H54 (cell line): ENCODE measurements at regions not wholly inside any gene's neighbourhood (a gene's known extent, or its start where the extent isn't known, plus 50 kb on each side); places are given as distances from the start of the nearest gene placed in this dataset.

Experiments used
- DNase-seq: peaks from one replicate; pipeline ENCODE4 v3.0.0; 2011; ENCODE audit warnings: low spot score, mixed read lengths; ENCODE audit not compliant: insufficient read length
- FAIRE-seq: peaks from 3 replicates; lab custom pipeline; 2011; peaks lifted over from hg19 to GRCh38; lab: Jason Lieb, UNC
- POLR2A ChIP-seq: IDR thresholded peaks from 2 replicates; pipeline ENCODE4 v1.6.1; 2011; ENCODE audit warnings: low read depth, mild to moderate bottlenecking, low read length

DNA sequence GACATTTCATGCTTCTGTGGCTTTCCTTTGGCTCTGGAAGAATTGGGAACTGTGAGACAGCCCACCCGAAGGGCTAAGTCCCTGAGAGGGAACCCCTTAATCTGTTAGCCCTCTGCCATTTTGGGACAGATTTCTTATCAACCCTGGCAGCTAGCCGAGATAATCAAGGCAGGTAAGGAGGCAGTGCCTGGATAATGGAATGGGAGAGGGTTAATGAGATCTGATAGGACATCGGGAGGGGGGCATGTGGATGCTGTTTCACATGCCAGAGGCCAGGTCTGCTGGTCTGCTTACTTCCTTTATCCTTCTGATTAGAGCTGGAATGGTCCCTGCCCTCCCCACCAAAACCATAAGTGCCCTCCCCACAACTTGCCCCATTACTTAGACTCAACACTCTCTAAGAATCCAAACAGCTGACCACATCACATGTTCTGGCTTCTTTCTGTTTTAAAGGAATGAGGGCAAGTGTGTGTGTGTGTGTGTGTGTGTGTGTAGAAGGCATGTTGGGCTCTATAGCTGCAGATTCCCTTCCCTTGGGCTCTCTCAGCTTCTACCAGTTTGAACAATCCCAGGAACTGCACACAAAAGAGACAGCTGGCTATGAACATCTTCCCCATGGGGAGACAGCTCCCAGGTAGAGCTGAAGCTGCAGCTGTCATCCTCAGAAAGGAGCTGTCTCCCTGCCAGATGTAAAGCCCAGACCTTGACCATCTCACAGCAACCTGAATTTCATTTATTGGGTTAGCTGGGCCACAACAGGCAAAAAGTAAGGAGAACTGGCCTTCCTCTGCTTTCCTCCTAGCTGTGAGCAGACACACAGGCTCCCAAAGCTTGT, 221.3 kb downstream of the PIK3R1 start:
- FAIRE-seq = no peak
- TF ChIP-seq POLR2A = no peak

GRCh38 chr5:68438876-68439275, 223.3 kb downstream of the PIK3R1 start:
- DNase-seq = no peak
- no peak for FAIRE-seq
- TF ChIP-seq POLR2A = no peak

More for the DNA sequence above, 221.3 kb downstream of the PIK3R1 start:
- no peak for DNase-seq

DNA sequence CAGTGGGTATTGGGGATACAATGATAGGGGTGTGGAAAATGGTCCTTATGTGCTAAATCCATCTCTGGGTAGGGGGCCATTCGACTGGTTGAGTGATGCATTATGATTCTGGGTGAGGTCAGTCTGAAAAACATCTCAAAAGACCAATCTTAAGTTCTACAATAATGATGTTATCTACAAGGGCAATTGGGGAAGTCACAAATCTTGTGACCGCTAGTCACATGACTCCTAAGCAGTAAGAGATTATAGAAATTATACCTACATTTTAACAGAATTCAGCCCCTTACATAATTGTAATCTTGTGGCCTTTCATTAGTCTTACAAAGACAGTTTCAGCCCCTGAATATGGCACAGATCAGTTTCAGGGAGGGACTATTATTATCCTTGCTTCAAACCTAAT, 224.7 kb downstream of the PIK3R1 start:
- no peak for TF ChIP-seq POLR2A
- FAIRE-seq (no peak), DNase-seq (no peak)

GRCh38 chr5:68440651-68441050, 225.1 kb downstream of the PIK3R1 start:
- DNase-seq (no peak), FAIRE-seq (no peak)
- no peak for TF ChIP-seq POLR2A

- no peak for DNase-seq
- no peak for TF ChIP-seq POLR2A
- no peak for FAIRE-seq
Measured at GRCh38 chr5:68441309-68442073, 225.9 kb downstream of the PIK3R1 start.

DNA sequence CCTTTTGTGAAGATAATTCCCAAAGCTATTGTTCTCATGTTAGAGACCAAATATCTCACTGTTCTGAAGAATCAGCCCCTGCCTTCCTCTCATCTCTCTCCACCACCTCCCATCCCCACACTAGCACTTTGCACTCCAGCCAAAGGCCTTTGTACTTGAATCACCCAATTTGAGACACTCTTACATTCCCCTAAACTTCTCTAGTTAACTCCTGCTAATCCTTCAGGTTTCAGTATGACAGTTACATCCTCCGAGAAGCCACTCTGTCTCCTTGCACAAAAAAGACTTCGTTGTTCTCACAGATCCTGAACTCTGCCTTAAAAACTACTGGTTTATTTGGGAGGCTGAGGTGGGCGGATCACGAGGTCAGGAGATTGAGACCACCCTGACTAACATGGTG, 227.5 kb downstream of the PIK3R1 start:
- DNase-seq (no peak), FAIRE-seq (no peak)
- no peak for TF ChIP-seq POLR2A

DNA sequence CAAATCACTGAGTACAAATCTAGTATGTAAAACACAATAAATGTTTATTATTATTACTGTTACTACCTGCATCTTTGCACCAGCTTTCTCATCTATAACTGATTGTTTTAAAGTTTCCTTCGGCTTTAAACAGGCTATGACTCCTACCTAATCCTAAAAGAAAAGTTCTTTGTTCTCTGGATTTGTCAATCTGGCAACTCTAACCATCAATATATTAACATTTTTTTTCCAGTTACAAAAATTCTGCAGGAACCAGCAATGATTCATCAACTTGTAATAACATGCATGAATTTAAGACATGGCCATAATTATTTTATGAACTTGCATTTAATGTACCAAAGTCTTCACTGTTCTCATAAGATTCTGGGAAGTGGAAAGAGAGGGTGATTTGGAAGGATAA, 228.5 kb downstream of the PIK3R1 start:
- no peak for DNase-seq
- TF ChIP-seq POLR2A = no peak
- no peak for FAIRE-seq

- no peak for DNase-seq
- no peak for TF ChIP-seq POLR2A
- FAIRE-seq = no peak
Measured at GRCh38 chr5:68444833-68445232, 229.3 kb downstream of the PIK3R1 start.

DNA sequence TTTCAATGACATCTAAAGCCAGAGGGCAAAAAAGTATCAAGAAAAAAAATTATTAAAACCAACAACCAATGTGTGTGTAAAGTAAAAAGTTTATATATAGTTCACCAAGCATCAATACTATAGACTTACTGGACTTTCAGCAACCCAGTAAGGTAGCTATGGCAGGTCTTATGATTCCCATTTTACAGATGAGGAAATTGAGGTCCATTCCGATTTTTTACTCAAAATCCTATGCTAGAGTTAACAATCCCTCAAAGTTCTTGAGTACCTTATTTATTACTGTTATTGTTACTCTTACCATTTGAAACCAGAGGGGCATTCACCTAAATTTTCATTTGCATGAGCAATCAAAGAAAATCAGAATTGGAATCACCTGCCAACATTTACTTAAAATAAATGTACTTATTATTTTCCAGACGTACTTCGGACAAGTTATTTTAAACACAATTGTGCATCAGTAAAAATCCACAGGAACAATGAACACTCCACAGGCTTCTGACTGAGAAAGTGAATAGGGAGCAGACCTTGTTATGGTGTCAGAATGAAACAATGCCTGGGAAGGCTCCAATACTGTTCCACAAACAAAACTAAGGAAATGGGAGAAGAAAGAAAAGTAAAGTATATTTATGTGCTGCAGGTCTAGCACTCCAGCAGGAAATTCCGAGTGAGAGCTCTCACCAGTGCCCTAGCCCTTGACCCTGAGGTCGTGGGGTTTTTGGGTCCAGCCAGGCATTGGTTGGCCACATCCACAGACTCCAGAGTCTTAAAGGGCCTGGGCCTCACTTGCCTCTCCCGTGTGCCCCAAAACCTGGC, 229.9 kb downstream of the PIK3R1 start:
- FAIRE-seq = no peak
- TF ChIP-seq POLR2A = no peak
- no peak for DNase-seq

GRCh38 chr5:68446070-68446357, 230.5 kb downstream of the PIK3R1 start:
- DNase-seq = no peak
- TF ChIP-seq POLR2A = no peak
- FAIRE-seq = no peak

DNA sequence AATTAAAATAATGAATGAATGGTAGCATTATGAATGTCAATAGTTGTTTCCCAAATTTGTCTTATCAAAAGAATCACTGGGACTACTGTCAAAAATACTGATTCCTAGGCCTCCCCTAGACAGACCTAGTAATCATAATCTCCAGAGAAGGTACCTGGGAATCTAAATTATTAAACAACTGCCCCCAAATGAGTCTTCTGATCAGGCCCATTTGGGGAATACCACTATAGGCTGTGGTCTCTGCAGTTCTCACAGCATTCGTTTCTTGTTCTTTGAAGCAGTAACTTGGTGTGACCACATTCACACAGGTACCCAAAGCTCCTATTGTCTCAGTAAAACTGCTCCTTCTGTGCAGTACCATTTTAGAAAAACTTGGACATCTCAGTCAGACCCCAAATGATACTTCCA, 230.9 kb downstream of the PIK3R1 start:
- TF ChIP-seq POLR2A = no peak
- FAIRE-seq (no peak), DNase-seq (no peak)

DNA sequence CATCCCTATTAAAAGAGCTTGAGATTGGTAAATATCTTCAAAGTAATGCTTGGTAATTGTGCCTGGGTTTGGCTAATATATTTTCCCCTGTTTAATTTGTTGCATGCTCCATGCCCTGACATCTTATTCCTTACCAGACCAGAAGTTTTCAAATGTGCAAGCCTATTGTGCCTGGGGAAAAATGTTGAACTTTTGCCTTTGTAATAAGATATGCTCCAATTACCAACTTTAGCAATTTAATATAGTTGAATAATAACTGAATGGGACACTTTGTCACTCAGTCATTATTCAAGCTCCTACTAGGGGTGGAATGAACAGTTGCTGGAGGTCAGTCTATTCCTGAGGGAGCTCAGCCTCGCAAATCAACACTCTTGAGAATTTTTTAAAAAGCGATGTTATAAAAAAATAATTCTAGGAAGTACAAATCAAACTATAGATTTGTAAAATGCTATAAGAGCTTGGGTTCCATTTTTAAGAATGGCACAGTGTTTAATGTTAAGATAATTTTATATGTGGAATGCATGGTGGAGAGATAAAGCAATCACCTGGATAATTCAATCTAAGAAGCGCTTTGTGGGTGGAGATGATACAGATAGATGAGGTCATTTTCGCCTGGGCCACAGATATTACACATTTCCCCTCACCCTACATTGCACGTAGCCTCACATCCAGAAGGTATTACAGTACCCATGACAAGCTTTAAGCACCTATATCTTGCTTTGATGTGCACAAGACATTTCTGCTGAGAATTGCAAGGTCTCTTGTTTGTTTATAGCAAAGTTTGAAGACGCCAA, 231.8 kb downstream of the PIK3R1 start:
- TF ChIP-seq POLR2A = no peak
- no peak for FAIRE-seq

GRCh38 chr5:68449380-68449779, 233.8 kb downstream of the PIK3R1 start:
- FAIRE-seq (no peak), DNase-seq (no peak)
- no peak for TF ChIP-seq POLR2A

More for the DNA sequence above, 231.8 kb downstream of the PIK3R1 start:
- DNase-seq = no peak

DNA sequence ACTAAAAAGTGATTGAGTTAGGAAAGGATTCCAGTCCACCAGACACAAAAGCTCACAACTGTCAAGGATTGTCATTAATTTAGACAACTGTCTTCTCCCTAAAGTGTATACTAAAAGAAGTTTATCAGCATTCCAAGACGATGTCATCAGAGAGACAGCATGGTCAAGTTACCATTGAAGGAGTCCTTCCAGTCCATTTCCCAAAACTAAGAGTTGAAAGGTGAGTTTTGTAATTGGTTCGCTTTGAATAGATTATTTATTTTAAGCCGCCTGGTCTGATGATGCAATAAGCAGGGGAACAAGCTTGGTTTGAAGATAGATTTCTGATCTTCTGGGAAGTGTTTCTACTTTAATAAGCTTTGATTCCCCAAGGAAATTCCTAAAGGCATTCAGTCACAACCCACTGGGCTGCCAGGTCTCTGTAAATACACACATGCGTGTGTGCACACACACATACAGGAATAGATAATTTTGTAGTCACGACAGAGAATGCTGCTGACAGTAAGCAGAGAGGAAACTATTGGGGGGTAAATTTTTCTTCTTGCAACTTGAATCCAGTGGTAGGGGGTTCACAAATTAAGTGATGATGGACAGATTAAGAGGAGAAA, 234.8 kb downstream of the PIK3R1 start:
- FAIRE-seq (no peak), DNase-seq (no peak)
- no peak for TF ChIP-seq POLR2A
